HepG2 (cell line): ENCODE measurements at regions not wholly inside any gene's neighbourhood (a gene's known extent, or its start where the extent isn't known, plus 50 kb on each side); places are given as distances from the start of the nearest gene placed in this dataset.

ENCODE experiments used
- BRCA1 ChIP-seq: sonication (generic); formaldehyde crosslinking; IDR thresholded peaks from 2 replicates; pipeline ENCODE4 v1.4.0; 2020; ENCODE audit warnings: missing genetic modification reagents
- CTCF ChIP-seq: sonication (generic); formaldehyde crosslinking; IDR thresholded peaks from 2 replicates; pipeline ENCODE4 v1.5.0; 2020; ENCODE audit warnings: mild to moderate bottlenecking, missing genetic modification reagents, moderate library complexity
- E2F2 ChIP-seq: sonication (generic); formaldehyde crosslinking; IDR thresholded peaks from 2 replicates; pipeline ENCODE4 v1.4.0; 2020; ENCODE audit warnings: missing genetic modification reagents, borderline replicate concordance
- PAX8 ChIP-seq: sonication (generic); formaldehyde crosslinking; IDR thresholded peaks from 2 replicates; pipeline ENCODE4 v1.8.0; 2022; ENCODE audit warnings: mild to moderate bottlenecking, missing genetic modification reagents, borderline replicate concordance
- RBM39 ChIP-seq: fragments of 200-400 bp; formaldehyde crosslinking; IDR thresholded peaks from one replicate; pipeline ENCODE4 v1.6.1; 2018; ENCODE audit warnings: antibody characterized with exemption, mild to moderate bottlenecking, low read depth, low read length; ENCODE audit not compliant: poor library complexity, severe bottlenecking
- SRSF1 ChIP-seq: fragments of 200-400 bp; formaldehyde crosslinking; optimal IDR thresholded peaks from 2 replicates; pipeline ENCODE3; 2017; ENCODE audit warnings: mild to moderate bottlenecking, low read depth, low read length, moderate library complexity
- STAT6 ChIP-seq: sonication (generic); formaldehyde crosslinking; IDR thresholded peaks from 2 replicates; pipeline ENCODE4 v1.4.0; 2020; ENCODE audit warnings: missing genetic modification reagents, mild to moderate bottlenecking, borderline replicate concordance
- TF ChIP-seq, protein P1 (sequence below): IDR thresholded peaks from 2 replicates; pipeline ENCODE4 v1.6.1; 2016; ENCODE audit warnings: low read depth, control low read depth

- no peak for TF ChIP-seq BRCA1
- TF ChIP-seq CTCF: no peak
- no peak for TF ChIP-seq RBM39
- no peak for TF ChIP-seq STAT6
- TF ChIP-seq, protein P1, sequence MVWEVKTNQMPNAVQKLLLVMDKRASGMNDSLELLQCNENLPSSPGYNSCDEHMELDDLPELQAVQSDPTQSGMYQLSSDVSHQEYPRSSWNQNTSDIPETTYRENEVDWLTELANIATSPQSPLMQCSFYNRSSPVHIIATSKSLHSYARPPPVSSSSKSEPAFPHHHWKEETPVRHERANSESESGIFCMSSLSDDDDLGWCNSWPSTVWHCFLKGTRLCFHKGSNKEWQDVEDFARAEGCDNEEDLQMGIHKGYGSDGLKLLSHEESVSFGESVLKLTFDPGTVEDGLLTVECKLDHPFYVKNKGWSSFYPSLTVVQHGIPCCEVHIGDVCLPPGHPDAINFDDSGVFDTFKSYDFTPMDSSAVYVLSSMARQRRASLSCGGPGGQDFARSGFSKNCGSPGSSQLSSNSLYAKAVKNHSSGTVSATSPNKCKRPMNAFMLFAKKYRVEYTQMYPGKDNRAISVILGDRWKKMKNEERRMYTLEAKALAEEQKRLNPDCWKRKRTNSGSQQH (CRISPR knock-in tag): no peak
- TF ChIP-seq PAX8 (CRISPR knock-in tag): no peak
- TF ChIP-seq E2F2 (CRISPR knock-in tag): no peak
- no peak for TF ChIP-seq SRSF1
Measured at GRCh38 chr2:103284750-103285149, 522.9 kb downstream of the TMEM182 start.
